ENCODE measurements at regions not wholly inside any gene's neighbourhood (a gene's known extent, or its start where the extent isn't known, plus 50 kb on each side); places are given as distances from the start of the nearest gene placed in this dataset.

- Mint-ChIP-seq H3K4me1 (no peaks in the 10 kb centered on the region), H3K27ac (no peak overlapping the region), H3K36me3 (no peaks in the 10 kb centered on the region), H3K9me3 (peaks cover 0 to 18% (median 6%) of the 10 kb centered on the region in 9 donors), H3K27me3 (peaks cover 0 to 24% (median 0%) of the 10 kb centered on the region in 5 donors), H3K4me3 (no peak overlapping the region)
- POLR2A ChIA-PET, result no interaction called here
- DNase-seq (no peak), ATAC-seq (no peak)
Measured at GRCh38 chr15:27595211-27595610, 503.9 kb downstream of the OCA2 start.

GRCh38 chr15:27592036-27592760 is 506.9 kb downstream of the OCA2 start:
- Mint-ChIP-seq H3K36me3 (peaks cover 0 to 5% (median 0%) of the 10 kb centered on the region in 3 donors), H3K27me3 (peaks cover 0 to 21% (median 4%) of the 10 kb centered on the region in 5 donors), H3K4me1 (no peaks in the 10 kb centered on the region), H3K4me3 (no peak overlapping the region), H3K27ac (no peak overlapping the region), H3K9me3 (peaks cover 0 to 18% (median 2%) of the 10 kb centered on the region in 9 donors)
- POLR2A ChIA-PET, result no interaction called here
- ATAC-seq (no peak), DNase-seq (no peak)

Measured in naive thymus-derived CD8-positive, alpha-beta T cell (primary cell).